ENCODE measurements at regions not wholly inside any gene's neighbourhood (a gene's known extent, or its start where the extent isn't known, plus 50 kb on each side); places are given as distances from the start of the nearest gene placed in this dataset.
A peak's percentile ranks its signal among the peaks of the same experiment; 100 is the strongest.
"Not testable (repeated sequence)": the region's sequence is repeated elsewhere in the genome, so short reads cannot be mapped to it uniquely, and the experiment has no call there.

DNA sequence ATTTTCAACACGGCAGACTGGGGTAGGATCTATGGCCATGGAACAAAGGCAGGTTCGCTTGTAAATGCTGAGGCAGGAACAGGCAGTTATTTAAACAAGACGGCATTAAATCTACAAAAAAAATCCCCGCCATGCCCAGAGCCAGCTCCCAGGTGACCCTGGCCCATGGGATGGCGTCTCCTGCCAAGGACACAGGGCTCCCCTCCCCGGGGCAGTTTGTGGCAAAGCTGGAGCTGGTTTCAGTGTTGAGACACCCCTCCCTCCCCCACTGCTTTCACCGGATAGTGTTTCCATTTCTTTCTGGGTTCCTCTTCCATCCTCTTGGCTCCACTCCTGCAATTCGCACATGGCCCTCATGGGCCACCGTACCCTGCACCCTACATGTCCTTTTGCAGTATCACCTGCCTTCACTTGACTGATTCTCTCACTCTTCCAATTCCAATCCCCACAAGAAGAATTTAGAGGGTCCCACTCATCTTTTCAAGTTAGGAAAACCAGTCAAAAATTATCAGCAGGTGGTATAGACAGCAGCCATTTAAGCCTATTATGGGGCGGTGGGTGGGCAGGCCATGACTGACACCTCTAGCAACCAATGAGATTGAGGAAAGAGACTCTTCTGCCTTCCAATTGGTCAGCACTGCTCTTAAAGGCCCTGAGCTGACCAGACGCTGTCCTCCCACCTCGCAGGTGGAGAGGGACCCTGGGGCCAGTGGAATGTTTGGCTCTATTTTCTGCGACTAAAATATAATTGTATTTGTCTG, 52.0 kb downstream of the OLIG1 start:
- DNase-seq (ENCODE audit: low read depth in 2 of 2, low spot score in 1 of 2) = no peak

DNA sequence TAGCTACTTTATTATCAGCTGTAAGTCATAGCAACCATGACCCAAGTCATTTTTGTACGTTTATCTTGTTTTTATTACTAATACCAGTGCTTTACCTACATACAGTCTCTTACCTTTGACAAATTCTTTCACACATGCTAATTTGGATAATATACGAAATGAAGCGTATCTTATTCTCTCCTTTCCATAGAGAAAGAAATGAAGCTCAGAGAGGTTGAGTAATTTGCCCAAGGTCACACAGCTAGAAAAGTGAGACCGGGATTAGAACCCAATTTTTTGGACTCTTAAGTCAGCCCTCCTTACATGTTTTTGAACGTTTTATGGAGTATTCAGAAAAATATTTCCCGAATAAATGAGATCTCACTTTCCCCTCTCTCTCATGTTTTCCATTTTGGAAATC, 52.6 kb downstream of the OLIG1 start:
- no peak for DNase-seq (ENCODE audit: low read depth in 2 of 2, low spot score in 1 of 2)

DNA sequence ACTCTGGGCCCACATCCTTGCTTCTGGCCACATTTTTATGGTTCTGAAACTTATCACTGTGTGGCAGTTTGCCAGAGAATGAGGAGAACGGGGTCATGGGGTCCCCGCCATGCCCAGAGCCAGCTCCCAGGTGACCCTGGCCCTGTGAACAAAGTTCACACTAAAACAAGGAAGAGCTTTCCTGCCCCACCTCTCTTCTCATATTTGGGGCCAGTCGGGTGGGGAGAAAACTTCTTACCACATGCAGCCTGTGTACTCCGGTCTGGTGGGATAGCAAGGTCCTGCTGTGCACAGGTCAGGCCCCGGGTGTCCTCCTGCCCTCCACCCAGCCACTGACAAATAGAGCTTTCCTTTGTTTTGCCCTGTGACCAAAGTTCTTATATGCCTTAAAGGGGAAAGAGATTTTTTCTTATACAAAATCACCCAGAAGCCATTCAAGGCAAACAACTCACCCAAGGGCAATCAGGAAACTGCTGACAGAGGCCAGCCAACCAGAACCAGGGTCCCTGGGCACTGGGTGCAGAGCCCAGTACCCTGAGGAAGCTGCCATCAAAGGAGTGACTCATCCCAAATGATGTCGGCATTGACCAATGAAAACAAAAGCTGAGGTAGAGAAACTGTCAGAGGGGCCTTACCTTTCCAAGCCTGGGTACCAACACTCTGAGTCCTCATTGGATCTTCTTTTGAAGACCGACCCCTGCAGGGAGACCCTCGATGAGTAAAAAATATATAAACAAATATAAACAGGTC, 53.6 kb downstream of the OLIG1 start:
- DNase-seq (ENCODE audit: low read depth in 2 of 2, low spot score in 1 of 2) = no peak

DNA sequence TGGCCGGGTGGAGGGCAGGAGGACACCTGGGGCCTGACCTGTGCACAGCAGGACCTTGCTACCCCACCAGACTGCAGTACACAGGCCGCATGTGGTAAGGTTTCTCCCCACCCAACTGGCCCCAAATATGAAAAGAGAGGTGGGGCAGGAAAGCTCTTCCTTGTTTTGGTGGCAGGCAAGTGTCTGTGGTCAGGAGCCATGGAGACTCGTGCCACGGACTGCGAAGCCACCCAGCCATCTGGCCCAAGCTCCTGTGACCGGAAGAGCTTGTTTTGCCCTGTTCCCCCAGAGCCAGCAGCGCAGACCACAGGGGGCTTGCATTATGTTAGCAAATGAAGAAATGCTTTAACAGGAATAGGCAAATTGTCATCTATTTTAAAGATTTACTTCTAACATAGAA, 54.9 kb downstream of the OLIG1 start:
- no peak for DNase-seq (ENCODE audit: low read depth in 2 of 2, low spot score in 1 of 2)

DNA sequence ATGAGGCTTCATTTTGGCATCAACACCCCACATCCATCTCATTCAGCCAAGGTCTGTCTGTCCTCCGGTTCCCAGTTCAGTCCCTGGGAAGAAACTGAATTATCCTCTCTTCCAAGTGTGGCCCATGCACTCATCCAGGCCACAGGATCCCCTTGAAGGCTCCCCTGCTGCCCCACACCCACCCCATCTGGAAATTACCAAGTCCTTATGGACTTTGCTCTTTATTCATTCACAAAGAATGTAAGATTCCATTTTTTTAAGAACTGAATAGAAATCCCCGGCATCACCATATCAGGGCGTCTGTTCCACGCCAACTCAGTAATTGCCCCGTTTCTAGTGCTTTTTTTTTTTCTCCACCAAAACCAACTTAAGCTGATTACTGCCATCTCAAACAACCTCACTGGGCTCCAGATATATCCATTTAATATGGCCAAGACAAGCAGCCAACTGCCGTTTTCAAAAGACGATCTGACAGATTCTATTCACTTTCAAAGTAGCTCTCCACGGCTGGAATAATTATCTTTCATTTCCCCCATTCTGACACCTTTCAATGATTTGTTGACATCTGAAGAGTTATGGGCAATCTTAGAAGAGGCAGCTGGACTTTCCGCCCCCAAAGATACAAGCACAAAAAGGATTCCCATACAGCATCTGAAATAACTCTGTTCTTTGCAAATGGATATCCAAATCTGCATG, 55.9 kb downstream of the OLIG1 start:
- no peak for DNase-seq (ENCODE audit: low read depth in 2 of 2, low spot score in 1 of 2)

DNA sequence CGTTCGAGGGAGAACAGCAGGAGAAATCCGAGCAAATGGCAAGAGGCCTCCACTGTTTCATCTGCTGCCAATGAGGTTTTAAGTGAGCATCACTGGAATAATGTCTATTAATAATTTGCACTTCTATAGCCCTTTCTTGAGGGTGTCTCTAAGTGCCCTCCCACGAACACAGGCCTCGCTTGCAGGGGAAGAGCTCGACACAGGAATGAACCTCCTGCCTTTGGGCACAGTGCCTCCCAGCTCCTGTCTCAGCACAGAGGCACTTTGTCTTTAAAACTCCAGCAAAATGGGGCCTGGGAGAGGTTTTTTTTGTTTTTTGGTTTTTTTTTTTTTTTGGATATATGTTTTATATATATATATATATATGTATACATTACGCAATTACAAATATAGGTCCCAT, 56.6 kb downstream of the OLIG1 start:
- DNase-seq (ENCODE audit: low read depth in 2 of 2, low spot score in 1 of 2) = no peak

DNA sequence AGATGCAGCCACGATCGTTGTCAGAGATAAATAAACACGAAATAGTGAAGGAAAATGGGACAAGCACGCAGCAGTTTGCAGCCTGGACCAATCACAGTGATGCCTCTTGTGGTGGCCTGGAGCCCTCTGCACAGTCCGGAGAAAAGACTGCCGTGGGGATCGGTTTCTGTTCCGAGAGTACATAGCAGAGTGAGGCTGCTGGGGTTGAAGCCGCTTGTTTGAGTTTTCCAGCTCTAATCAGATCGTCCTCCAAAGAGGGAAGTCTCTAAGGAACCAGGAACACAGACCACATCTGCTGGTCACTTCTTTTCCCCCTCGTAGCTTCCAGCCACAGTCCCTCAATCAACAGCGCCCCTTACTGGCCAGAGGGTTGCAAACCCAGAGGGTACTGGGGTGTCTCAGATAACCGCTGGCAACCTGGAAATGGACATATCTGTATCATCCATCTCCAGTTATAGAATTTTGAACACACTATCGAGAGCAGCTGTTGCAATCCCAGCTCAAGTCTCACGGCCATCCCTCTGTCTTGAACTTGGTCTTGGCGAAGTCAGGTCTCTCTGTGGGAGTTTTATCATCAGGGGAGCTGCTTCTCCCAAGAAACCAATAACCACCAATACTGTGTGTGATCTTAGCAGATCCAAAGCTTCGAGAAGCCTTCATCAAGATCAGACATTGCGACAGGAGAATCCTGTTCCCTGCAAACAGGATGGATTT, 57.4 kb downstream of the OLIG1 start:
- peak; percentile 9 to 28 for DNase-seq (ENCODE audit: low read depth in 2 of 2, low spot score in 1 of 2)

DNA sequence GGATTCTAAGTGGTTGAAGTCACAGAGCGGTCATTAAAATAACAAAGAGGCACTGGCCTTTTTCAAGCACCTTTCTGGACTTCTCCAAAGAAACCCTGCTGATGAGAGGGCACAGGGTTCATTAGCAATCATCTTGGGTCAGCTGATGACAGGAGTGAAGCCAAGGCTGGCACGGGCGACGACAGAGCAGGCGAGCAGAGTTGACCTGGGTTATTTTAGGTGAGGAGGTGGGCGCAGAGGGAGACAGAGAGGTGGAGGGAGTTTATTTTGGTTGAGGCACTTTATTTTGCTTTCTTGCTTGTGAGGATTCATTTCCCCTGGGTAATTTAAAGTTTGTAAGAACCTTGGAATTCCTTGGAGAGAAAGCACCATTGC, 57.9 kb downstream of the OLIG1 start:
- DNase-seq (ENCODE audit: low read depth in 2 of 2, low spot score in 1 of 2) = no peak

DNA sequence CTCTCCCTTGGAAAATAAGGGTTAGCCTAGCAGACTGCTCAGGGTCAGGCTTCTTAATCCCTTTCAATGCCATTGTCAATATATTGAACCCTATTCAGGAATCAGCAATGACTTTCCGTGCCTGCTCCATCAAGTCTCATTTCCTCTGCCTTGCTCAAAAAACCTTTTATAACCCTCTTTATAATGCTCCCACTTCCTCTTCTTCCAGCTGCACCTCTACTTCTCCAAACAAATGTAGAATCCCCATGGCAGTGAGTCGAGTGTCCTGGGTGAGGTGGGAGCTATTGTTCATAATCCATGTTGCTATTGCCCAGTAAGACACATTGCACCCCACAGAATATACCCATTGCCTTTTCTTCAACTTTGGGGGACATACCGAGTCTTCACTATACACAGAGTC, 58.6 kb downstream of the OLIG1 start:
- no peak for DNase-seq (ENCODE audit: low read depth in 2 of 2, low spot score in 1 of 2)

DNA sequence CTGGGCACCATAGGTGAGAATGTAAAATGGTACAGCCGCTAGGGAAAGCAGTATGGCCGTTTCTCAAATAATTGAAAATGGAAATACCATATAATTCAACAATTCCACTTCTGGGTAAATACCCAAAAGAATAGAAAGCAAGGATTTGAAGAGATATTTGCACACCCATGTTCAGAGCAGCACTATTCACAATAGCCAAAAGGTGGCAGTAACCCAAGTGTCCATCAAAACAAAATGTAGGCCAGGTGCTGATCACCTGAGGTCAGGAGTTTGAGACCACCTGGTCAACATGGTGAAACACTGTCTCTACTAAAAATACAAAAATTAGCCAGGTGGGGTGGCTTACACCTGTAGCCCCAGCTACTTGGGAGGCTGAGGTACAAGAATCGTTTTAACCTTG, 62.1 kb downstream of the OLIG1 start:
- no peak for DNase-seq (ENCODE audit: low read depth in 2 of 2, low spot score in 1 of 2)

DNA sequence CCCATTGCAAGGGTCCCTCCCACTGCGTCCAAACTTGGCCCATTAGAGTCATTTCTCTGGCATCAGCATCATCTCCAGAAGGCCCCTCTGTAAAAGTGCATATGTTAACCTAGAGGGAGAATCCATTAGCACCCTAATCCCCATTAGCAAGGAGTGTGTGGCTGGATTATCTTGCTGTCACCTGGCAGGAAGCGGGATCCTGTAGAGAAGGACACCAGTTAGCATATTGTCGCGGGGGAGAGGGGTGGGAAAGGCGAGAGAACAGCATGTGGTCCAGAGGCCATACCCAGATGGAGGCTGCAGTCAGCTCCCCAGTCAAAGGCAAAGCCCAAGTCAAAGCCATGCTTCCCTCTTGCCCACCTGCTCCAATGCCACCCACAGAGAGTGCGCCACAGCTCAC, 64.0 kb downstream of the OLIG1 start:
- DNase-seq (ENCODE audit: low read depth in 2 of 2, low spot score in 1 of 2) = no peak

DNA sequence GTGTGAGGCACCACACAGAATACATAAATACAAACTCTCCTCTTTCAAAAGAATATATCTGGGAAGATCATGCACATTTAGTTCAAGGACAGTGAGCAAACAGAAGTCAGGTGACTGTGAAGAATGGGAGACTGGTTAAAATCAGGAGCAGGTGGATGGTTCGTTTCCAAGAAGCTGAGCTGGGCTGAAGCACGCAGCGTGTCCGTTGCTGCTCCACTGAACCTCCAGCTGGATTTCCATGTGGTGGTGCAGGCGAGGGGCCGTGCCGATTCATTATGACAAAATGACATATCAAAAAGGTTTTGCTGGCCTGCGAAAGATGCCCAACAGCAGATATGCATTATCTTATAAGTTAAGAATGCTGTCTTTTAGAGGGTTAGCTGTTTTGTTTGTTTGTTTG, 66.0 kb downstream of the OLIG1 start:
- DNase-seq (ENCODE audit: low read depth in 2 of 2, low spot score in 1 of 2) = no peak

DNA sequence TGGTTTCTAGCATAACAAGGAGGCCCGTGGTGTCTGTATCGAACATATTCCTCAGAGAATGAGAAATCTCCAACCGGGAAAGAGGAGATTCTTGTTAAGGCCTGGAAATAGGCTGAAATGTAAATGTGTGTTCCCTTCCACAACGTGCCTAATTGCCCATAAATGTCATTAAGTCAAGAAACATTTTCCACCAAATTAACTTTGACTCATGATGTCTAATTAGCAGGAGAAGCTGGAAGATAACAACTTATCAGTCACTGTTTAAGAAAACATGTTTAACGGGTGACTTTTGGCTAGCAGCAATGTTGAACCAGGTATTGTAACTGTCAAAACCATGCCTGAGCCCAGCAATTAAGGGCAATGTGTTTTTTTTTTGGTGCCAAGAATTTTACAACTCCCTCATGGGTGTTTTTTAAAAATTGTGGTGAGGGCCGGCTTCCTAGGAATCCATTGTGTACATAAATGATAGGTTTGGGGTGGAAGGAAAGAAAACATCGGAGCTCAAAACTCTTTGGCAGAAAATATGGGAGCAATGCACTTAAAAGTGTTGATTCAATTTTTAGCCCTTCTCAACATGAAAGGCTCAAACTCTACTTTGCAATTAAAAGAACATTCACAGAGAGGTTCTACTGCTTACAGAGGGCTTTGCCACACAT, 67.0 kb downstream of the OLIG1 start:
- DNase-seq (ENCODE audit: low read depth in 2 of 2, low spot score in 1 of 2) = no peak

DNA sequence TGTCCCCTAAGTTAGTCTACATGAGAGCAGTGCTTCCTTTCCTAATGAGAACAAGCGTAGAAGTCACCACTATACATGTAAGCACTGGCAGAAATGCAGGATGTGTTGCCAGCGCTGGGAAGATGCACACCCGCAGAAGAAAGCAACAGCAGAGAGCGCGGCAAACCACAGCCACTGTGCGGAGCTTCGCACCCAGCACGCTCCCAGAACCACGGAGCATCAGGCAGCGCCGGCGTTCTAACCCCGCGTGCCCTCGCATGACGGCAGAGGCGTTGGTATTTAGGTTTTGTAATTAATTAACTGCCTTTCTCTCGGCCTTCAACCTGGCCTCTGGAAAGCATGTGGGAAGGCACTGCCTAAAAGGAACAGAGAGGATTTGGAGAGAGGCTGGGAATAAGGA, 69.1 kb downstream of the OLIG1 start:
- DNase-seq (ENCODE audit: low read depth in 2 of 2, low spot score in 1 of 2) = no peak

DNA sequence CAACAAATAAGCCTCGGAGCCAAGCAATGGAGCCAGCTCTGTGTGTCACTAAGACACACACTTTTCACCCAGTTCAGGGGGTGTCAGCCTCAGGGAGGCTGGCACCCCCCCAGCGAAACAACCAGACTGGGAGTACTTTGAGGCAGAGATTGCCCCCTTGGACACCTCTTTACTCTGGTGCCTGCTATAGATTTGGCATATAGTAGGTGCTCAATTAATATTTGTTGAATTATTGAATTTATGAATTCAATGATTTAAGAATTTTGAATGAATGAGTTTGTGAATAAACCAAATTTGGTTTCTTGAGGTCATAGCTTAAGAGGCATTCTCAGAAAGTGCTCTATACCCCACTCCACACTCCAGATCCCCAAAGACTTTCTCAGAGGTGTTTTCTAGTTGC, 70.3 kb downstream of the OLIG1 start:
- no peak for DNase-seq (ENCODE audit: low read depth in 2 of 2, low spot score in 1 of 2)

DNA sequence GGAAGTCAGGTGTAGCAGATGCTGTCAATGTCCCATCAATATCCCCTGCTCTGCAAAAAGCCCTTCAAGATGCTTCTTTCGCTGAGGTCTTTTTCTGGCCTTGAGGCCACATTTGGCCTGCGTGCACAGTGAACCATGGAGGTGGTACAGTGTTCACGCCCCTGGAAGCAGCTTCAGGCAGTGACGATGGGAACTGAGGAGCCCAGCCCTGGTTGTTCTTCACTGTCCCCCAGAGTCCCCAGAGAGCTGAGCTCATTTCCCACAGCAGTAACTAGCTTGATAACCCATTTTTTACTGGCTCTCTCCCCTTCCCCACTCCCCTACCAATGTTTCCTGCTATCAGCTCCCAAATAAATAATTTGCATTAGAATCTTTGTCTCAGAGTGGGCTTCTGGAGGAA, 76.5 kb downstream of the OLIG1 start:
- no peak for DNase-seq (ENCODE audit: low read depth in 2 of 2, low spot score in 1 of 2)

DNA sequence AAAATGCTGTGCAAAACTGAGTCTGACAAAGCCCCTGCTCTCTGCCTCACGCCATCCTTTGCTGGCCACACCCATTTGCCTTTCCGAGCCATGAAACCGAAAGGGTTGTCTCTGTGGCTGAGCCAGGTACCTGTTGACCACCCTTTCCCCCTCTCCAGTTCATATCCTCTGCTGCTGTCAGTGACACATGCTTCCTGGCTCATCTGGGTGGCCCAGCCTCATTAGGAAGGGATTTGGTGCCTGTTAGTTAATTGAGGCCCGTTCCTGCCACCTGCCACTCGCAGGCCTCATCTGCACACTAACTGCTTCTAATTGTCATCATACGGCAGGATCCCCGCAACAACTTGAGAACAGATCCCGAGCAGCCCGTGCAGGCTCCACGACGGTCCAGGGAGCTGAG, 79.2 kb downstream of the OLIG1 start:
- DNase-seq (ENCODE audit: low read depth in 2 of 2, low spot score in 1 of 2) = no peak

DNA sequence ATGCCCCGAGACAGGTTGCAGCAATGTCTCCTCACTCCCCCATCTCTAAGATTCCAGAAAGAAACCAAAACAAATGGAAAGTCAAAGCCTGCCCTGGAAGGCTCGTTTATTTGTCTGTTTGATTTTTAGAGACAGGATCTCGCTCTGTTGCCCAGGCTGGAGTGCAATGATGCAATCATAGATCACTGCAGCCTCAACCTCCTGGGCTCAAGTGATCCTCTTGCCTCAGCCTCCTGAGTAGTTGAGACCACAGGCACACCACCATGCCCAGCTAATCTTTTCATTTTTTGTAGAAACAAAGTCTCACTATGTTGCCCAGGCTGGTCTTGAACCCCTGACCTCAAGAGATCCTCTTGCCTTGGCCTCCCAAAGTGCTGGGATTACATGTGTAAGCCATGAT, 78.8 kb upstream of the IFNAR2 start:
- DNase-seq (ENCODE audit: low read depth in 2 of 2, low spot score in 1 of 2) = not testable (repeated sequence)

DNA sequence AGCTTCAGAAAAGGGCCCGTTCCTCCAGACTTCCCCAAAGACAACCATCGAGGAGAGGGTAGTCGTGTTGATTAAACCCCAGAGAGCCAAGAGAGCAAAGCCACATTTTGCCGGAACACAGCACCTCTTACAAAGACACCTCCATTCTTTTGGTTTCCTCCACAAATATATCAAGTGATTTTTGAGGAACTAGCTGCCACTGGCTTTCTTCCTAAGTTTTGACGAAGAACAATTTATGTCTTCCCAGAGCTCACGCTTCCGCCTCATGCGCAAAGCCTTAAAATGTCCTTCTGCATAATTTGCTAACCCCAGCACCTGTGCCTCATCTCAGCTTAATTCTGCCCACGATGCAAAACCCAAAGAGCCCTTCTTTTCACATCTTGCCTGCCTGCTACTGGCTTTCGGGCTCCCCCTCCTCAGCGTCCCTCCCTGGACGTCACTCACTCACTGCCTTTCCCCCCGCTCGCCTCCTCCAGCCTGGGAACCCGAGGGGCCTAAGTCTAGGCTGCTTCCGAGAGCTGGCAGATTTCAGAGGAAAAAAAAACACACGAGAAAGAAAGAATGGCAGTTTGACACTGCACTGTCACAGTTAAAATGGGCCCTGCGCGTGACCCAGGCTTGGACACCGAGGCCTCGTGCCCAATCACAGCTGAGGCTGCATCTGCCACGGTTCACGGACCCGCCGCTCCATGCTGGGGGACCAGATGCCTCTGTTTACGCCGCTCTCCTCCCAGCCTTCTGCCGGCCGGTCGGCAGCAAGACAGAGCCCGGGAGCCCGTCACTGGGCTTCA, 77.6 kb upstream of the IFNAR2 start:
- DNase-seq (ENCODE audit: low read depth in 2 of 2, low spot score in 1 of 2) = no peak

DNA sequence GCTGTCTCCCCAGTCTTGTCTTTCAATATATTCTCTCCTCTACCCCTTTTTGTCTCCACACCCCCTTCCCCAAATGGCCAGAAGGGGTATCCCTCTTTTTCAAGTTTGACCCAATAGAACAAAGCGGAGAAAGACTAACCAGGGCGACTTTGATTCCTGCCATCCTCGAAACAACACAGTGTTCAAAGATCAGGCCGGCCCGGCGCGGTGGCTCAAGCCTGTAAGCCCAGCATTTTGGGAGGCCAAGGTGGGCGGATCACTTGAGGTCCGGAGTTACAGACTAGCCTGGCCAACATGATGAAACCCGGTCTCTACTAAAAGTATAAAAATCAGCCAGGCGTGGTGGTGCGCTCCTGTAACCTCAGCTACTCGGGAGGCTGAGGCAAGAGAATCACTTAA, 77.0 kb upstream of the IFNAR2 start:
- DNase-seq (ENCODE audit: low read depth in 2 of 2, low spot score in 1 of 2) = no peak
